CD4-positive, alpha-beta T cell treated with Interleukin-4 for 4 hours (primary cell): ENCODE measurements at regions not wholly inside any gene's neighbourhood (a gene's known extent, or its start where the extent isn't known, plus 50 kb on each side); places are given as distances from the start of the nearest gene placed in this dataset.

Experiments
- DNase-seq: peaks from one replicate; pipeline ENCODE4 v3.0.0-alpha.2; 2020

GRCh38 chr6:73901311-73901710 lies 205.3 kb downstream of the CD109 start:
- no peak for DNase-seq

GRCh38 chr6:73898599-73898998 lies 202.6 kb downstream of the CD109 start:
- no peak for DNase-seq

DNA sequence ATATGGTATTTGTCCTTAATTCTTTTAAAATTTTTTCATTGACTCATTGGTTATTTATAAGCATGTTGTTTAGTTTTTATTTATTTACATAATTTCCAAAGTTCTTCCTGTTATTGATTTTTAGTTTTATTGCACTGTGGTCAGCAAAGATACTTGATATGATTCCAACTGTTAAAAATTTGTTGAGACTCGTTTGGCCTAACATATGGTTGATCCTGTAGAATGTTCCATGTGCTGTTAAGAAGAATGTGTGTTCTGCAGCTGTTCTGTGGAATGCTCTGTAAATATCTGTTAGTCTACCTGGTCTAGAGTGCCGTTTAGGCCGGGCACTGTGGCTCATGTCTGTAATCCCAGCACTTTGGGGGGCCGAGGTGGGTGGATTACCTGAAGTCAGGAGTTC lies 197.7 kb downstream of the CD109 start:
- no peak for DNase-seq

DNA sequence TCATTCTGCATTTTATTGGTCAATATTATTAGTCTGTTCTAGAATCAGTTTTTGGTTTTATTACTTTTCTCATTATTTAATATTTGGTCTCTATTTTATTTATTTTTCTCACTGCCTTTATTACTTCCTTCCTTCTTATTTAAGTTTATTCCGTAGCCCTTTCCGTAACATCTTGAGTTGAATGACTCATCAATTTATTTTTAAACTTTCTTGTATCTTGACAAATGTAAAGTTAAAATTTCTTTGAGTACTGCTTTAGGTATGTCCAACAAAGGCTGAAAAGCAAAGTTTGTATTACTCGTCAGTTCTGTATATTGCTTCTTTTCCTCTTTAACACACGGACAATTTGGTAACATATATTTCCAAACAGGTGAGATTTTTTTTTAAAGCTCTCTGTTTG lies 192.0 kb downstream of the CD109 start:
- DNase-seq, result no peak

DNA sequence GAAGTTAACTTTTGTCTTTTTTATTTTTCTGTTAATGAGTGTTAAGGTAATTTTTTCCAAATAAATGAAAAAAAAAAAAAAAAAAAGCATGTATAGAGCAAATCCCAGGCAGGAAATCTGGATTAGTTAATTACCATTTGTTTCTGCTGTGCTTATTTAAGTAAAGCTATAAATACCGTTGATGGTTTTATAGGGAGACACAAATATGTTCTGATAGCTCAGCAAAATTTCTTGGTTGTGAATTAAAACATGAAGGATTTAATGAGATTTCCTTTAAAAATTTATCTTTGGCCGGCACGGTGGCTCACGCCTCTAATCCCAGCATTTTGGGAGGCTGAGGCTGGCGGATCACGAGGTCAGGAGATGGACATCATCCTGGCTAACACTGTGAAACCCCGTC lies 189.4 kb downstream of the CD109 start:
- DNase-seq, result no peak

DNA sequence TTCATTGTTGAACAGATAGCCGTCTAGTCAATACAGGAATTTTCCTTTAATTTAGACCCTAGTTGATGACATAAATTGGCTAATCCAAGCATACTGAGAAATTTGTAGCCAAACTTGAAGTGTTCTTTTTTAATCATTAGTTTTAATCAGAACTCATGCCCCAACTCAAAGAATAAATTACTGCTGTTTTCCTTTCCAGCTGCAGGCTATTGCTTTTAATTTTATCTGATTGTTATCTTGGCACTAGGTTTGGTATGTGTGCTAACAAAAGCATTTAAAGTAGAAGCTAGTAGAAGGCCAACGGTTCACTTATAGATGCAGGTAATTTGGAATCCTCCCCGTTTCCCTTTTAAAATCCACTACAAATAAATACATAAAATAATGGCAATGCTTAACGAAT lies 188.5 kb downstream of the CD109 start:
- no peak for DNase-seq

GRCh38 chr6:73879501-73880293 lies 183.7 kb downstream of the CD109 start:
- no peak for DNase-seq

DNA sequence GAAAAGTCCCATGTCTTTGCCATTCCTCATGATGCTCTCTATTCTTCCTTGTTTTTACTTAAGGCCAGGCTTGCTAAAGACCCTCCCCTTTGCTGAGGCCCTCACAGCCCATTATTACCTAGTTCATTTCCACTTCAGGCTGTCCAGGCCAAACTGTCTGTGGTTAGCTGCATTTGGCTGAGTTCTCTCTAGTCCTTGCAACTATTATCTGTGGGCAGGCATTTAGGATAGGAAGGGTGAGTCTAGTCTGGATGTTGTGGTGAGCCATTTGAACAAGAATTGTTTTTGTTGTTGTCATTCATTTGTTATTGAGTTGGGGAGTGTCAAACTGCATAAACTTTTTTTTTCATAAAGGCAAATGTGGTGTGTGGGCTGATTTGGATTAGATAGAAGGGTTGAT lies 182.4 kb downstream of the CD109 start:
- no peak for DNase-seq
